NCI-H1105 treated with DMSO at 0.1 percent for 48 hours (cell line): ENCODE measurements at regions not wholly inside any gene's neighbourhood (a gene's known extent, or its start where the extent isn't known, plus 50 kb on each side); places are given as distances from the start of the nearest gene placed in this dataset.
"Not testable (repeated sequence)": the region's sequence is repeated elsewhere in the genome, so short reads cannot be mapped to it uniquely, and the experiment has no call there.

Source experiments
- DNase-seq: peaks from one replicate; lab custom pipeline; 2025; lab: John Stamatoyannopoulos, UW

DNA sequence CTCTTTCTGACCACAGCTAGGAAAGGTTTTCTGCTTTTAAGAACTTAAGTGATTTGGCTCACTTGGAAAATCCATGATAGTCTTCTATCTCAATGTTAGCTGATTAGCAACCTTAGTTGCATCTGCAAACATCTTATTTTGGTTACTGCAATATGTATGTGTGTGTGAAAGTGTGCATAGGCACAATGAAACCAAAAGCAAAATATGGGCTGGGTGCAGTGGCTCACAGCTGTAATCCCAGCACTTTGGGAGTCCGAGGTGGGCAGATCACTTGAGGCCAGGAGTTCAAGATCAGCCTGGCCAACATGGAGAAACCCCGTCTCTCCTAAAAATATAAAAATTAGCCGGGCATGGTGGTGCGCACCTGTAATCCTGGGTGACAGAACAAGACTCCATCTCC lies 246.9 kb upstream of the NCAM1 start:
- not testable (repeated sequence) for DNase-seq

DNA sequence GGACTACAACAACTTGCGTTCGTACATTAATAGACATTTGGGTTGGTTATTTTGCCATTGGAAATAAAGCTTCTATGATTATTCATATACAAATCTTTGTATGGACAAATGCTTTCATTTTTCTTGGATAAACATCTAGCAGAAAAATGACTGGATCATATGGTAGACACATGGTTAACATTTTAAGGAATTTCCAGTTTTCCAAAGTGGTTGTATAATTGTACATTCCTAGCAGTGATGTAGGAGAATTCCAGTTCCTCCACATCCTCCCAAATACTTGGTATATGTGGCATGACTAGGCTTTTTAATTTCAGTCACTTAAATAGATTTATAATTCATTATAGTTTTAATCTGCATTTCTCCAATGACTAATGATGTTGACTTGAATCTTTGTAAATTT lies 246.2 kb upstream of the NCAM1 start:
- no peak for DNase-seq

DNA sequence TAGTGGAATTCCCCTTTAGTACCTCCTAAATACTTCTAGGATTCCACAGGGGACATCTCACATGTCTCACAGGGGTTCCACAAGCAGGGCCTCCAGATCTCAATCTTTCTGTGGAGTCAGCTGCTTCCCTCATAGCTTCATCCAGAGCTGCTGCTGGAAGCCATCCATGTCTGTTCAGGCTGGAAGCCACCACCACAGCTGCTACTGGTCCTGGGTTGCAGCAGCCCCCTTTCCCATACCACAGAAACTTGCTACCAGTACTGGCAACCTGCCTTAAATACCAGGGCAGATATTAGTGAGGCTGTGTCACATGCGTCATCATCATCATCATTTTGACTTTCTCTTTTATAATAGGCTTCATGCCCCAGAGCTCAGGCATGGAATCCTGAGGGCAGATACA lies 242.7 kb upstream of the NCAM1 start:
- DNase-seq, result no peak

DNA sequence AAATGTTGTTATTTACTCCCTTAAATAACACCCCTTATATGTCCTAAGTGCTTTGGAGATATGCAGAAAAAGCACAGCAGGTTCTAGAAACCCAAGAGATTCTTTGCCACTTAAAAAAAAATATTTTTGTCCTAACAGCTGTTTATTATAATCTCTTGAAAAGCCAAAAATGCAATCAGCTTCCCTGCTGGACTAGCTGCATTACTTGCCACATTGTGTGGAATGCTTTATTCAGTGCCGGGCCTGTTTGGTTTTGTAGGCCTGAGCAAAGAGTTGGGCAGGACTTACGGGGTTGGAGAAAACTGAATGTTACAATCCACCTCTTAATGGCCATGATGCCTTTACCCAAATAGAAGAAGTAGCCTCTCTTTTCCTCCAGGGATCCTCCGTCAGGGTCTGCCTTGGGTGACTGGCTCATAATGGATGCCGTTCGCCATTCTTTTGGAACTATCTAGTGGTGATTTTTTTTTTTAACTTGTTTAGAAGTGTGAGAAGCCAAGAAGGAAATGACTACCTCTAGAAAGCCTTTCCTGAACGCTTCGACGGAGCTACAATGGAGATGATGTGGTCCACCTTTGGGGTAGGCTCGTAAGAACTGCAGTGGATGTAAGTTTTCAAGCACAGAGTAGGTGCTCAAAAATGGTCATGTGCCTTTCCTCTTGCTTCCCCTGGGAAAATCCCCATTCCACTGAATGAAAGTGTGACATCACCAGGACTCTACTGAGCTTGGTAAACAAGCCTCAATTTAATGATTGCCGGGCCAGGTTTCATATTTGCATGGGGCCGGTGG lies 241.3 kb upstream of the NCAM1 start:
- DNase-seq, result no peak

DNA sequence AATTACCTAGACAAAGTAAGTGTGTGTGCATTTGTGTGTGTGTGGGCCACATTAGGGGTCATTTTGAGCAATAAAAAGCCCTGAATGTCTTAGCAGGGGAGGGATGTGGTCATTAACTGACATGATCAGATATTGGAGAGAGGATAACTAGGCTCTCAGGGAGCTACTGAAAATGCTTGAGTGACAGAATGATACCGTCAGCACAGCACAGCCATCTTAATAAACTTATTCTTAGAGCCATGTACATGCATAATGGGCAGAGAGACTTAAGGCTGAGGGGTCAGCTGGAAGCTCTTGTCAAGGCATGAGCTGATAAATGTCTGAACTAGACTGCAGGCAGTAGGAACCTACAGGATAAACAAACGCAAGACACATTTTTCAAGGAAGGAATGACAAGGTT lies 239.1 kb upstream of the NCAM1 start:
- no peak for DNase-seq

DNA sequence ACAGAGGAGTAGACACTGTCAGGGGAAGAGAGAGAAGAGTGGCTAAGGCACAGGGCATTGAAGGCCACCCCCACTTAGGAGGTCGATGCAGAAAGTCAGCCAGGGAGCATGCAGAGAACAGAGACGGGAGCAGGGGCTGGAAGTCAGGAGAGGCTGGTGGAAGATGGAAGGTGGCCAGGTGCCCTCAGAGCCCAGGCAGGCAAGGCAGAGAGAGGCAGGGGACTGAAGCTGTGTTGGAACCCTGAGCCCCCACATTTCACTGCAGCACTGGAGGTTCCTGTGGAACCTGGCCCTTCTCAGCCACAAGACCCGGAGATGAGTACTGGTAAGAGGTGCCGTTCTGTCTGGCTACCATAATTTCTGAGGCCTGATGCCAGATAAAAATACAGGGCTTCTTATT lies 238.3 kb upstream of the NCAM1 start:
- DNase-seq, result no peak

DNA sequence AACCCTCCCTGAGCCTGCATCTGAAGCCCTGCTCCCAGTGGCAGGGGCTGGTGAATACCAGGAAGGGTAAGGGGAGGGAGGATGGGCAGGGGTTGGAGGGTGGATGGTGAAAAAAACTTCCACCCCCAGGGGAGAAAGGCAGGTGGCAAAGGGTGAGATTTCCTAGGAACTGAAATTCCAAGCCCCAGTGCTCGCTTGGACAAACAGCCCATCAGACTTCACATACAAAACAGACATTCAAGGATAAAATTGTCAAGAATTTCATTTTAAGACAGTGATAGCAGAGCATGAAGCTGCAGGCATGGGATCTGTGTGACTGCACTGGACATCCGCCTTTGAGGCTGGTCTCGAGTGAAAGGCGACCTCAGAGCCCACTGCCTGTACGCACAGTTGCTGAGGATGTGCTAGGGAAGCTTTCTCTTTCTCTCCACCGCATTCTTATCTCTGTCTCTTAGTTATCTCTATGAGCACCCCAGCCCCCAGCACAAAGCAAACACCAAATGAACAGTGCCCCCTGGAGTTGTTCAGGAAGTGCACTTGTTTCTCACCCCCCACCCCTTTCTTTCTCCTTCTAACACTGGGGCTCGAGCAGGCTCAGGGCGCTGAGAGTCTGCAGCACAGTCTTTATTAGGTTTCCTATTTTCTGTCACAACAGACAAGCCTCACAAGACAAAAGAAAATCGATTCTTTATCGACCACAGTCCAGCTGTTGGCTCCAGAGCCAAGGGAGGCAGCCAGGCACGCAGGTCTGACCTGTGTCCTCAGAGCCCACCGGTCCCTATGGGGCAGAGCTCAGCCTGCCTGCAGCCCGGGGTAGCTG lies 237.3 kb upstream of the NCAM1 start:
- no peak for DNase-seq

DNA sequence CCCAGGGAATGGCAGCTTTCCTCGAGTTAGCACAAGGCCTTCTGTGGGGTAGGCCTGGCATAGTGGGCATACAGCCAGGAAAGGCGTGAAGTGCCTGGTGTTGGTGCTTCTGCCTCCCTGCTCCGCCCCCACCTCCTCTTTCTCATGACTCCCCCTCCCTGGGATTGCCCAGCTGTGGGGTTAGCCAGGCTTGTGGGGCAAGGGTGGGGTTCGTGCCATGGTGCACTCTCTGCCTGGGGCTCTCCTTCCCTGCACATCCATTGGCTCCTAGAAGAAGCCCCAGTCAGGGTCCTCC lies 236.8 kb upstream of the NCAM1 start:
- peak; percentile 17 for DNase-seq

DNA sequence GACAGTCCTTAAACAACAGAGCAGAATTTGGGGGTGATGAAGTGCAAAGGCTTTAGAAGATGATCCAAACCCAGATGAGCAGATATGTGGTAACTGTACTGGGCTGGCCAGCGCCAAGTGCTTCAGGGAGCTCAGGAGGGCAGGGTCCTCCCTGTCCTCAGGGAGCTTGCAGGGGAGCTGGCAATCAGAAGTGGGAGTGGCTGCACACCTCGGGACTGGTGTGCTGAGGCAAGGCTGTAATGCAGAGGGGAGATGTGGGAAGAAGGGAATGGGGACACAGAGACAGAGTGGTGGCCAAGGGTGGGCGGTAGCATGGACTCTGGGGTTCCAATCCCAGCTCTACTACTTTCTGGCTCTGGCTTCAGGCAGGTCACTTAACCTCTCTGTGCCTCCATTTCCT lies 235.6 kb upstream of the NCAM1 start:
- DNase-seq, result no peak

DNA sequence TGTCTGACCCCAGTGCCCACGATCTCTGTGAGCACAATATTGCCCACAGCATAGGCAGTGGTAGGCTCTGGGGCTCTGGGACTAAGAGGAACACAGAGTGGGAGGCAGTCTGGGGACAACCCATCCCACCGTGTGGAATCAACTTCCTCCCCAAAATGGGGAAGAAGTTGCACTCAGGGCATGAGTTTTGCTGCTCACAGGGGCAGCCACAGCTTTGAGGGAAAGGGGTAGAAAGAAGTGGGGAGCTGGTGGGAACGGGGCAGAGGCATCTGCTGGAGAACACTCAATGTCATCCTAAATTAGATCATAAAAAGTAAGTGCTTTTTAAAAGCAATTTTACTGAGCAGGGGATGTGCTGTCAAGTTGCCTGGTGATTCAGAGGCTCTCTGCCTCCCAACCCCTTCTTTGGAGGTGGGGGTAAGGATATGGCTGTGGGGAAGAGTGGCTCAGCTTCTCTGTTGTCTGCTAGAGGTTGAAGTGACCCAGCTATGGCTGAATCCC lies 233.8 kb upstream of the NCAM1 start:
- no peak for DNase-seq

DNA sequence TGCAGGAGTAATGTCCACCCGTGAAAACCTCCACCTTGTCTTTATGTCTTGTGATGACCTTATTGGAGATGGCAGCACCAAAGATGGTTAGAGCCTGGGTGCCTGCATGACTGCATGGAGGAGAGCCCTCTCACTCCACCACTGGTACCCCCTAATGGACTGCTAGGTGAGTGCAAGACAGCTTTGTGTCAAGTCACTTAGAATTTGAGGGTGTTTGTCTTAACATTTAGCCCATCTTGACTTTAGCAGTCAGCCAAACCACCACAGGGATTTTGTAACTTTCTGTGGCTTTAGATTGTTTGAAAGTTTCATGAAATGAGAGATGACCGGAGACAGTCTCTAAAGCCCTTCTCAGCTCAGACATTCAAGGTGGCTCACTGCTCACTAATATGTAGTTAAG lies 232.9 kb upstream of the NCAM1 start:
- DNase-seq, result no peak

DNA sequence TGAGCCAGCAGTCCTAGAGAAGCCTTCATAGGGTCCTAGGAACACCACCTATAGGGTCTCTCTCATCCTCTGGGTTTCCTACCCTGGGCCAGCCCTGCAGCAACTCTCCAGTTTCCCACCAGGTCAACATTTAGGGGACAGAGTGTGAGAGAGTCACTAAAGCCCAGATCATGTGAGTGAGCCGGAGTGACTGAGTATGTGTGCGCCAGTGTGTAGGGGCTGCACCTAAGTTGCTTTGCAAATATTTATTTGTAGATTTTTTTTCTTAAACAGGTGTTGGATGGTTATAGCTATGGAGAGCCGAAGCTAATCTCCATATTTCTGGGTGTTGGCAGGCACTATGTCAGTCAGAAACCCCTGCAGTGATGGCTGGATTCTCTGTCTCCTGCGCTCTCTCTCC lies 232.5 kb upstream of the NCAM1 start:
- no peak for DNase-seq

DNA sequence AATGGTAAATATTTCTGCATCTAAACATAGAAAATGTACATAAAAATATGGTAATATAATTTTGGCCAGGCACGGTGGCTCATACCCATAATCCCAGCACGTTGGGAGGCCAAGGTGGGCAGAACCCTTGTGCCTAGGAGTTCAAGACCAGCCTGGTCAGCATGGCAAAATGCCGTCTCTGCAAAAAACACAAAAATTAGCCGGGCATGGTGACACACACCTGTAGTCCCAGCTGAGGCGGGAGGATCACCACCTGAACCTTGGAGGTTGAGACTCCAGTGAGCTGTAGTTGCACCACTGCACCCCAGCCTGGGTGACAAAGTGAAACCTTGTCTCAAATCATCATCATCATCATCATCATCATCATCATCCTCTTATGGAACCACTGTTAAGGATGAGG lies 230.6 kb upstream of the NCAM1 start:
- DNase-seq, result no peak

DNA sequence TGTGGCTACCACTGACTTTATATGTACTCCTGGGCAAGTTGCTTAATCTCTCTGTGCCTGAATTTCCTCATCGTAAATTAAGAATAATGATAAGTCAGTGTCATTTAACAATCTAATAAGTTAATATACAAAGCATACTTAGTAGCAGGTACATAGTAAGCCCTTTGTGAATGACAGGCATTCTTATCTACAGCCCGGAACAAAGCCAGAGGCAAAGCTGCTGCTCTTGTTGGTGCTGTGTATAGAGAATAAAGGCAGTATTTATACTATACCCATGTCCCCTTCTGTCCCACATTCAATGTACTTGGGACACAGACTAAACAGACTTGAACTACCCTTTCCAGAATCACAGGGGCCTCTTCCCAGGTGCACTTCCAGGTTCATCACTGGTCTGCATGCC lies 229.7 kb upstream of the NCAM1 start:
- no peak for DNase-seq

DNA sequence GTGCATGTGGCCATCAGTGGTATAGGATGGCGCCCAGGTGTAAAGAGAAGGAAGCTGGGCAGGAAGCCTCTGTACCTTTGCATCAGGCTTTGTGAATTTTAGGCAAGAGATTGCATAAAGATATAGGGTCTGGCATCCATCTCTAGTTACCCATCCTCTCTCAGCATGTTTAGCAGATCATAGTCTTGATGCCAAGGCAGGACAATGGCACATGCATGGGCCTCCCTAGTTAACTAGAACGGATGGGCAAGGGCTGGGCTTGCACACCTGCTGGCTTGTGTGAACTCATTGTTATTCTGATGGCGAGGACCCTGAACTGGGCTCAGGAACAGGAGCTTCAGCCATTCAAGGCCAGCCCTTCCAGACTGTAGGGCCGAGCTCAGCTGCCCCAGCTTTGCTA lies 229.2 kb upstream of the NCAM1 start:
- no peak for DNase-seq

DNA sequence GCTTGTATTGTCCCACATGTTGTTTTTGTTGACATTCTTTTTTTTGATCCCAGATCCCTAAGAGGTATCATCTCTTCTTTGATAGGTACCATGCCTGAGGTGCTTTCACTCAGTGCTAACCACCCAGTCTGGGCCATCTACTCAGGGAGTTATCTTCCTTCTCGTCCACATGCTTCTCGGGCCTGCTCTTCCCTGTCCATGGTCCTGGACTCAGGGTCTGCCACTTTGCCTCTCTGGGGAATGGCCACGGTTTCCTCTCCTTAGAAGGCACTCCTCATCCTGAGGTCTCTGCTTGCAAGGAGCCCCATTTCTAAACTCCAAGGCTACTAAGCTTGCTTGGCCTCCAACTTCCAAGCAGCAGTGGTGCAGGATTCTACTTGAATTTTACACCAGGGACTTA lies 227.0 kb upstream of the NCAM1 start:
- no peak for DNase-seq

DNA sequence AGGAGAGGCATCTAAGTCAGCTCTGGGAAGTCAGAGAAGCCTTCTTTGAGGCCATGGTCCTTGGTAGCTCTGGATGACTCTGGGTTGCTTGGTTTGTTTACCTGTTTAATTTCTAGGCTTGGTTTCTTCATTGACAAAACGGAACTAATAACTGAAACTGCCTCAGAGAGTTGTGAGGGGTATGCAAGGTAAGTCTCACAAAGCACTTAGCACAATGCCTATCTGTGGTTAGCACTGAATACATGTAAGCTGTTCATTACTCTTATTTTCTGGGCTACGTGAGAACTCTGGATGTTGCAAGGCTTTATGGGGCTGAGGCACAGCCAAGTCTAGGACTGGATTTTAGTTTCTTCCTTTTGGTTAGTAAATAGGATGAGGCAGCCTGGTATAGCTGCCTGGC lies 225.8 kb upstream of the NCAM1 start:
- no peak for DNase-seq

DNA sequence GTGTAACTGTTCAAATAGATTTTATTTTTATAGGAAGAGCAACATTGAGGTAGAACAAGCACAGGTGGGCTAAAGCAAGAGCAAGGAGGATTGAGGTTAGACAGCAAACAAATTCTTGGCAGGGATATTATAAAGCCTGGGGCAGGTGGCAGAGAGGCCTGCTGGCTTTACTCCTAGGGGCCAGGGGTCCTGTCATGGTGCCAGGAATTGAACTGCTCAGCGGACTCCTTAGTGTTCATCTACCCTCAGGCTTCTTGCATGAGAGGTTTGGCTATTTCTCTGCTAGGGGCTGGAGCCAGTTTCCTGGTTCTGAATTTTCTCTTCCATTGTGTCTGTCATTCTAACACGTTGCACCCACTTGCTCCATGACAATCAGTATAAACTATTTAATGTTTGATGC lies 217.2 kb upstream of the NCAM1 start:
- peak; percentile 59 for DNase-seq

DNA sequence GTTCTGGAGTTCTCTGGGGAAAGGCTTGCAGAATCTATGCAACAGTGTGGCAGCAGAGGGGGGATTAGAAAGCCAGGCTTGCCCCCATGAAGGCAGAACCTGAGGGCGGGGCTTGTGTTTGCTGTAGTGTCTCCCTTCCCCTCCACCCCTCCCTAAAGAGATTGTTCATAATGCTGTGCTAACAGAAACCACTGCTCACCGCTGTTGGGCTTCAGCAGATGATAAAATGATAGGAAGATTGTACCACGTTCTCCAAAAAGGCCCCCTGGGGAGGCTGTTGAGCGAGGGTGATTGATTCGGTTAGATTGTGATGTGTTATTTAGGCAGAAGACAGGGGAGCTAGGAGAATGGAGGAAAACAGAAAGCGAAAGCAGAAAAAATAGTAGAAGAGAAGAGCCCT lies 215.2 kb upstream of the NCAM1 start:
- DNase-seq, result no peak

DNA sequence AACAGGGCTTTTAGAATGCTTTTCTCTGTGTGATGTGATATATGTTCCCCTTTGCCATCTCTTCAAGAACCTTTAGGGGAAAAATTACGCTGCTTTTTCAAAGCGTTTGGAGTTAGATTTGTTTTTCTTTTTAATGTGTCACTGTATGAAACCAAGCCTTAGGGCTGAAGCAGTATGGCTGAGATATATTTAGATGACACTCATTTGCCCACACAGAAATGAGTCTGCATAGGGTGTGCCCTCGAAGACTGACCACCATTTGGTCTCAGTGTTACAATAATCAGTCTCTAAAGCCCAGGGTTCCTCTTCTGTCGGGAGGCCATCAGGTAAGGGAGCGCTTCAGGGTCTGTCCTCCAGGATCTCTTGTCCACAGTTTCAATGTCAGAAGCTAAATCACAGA lies 213.0 kb upstream of the NCAM1 start:
- DNase-seq, result no peak

DNA sequence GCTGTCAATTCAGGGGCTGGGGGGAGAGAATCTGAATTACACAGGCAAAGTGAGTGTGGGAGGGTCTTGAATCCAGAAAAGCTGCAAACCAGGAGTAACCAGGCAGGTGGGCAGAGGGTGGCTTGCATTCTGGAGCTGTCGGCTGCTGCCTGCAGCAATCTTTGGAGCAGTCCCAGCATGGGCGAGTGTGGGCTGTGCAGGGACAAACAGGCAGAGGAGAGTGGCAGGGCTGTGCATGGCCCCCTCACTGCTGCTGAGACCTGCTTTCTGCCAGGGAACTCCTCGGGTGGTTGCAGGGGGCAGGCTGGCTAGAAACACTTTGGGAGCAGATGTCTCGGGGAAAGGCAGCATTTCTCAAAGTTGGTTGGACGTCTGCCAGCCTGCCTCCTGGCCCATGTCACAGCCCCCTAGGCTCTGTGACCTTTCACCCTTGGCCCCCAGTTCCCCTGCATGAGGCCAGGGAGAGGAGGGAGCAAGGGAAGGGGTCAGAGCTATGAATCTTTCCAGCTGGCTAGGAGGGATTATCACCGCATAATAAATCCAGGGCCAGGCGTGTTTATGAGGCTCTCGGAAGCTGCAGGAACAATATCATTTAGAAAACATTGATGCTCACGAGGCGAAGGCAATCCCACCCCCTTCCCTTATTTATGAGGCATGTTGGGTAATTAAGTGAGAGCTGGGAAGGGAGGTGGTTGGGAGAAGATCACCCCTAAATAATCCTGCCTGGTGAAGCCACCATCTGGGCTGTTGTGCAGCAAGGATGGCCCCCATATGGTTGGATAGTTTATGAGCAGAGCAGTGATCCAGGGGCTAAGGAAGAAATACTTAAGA lies 212.3 kb upstream of the NCAM1 start:
- DNase-seq, result no peak

DNA sequence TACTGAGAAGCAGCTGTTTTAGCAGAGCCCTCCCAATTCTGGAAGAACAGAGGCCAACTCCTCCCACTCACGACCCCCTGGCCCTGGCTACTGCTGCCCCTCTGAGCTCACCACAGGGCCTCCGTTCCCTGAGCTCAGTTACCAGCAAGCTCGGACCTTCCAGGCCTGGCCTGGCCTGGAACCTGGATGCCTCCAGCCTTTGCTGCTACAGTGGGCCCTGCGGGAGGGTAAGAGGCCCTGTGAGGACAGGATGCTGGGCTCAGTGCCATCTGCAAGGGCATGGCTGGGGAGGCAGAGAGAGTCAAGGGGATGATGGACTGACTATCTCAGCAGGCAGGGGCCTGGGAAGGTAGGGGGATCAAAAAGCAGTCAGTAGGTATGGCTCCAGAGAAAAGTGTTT lies 209.9 kb upstream of the NCAM1 start:
- no peak for DNase-seq

DNA sequence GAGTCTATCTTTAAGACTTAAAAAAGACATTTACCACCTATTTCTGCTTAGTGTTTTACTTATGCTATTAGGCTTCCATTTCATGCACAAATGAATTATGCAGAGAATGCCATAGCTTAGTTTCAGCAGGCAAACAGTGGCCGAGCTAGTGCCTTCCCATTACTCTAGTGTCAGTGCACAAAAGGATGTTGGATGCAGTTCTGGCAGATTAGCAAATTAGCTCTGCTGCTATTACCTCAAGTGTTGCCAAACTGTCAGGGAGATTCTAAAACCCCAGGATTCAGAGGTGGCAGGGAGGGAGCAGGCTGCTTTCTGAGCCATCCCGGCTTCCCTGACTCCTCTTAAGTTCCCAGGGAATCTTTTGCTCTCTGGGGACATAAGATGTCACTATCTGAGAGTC lies 209.4 kb upstream of the NCAM1 start:
- no peak for DNase-seq
